ENCODE measurements at regions not wholly inside any gene's neighbourhood (a gene's known extent, or its start where the extent isn't known, plus 50 kb on each side); places are given as distances from the start of the nearest gene placed in this dataset.

DNA sequence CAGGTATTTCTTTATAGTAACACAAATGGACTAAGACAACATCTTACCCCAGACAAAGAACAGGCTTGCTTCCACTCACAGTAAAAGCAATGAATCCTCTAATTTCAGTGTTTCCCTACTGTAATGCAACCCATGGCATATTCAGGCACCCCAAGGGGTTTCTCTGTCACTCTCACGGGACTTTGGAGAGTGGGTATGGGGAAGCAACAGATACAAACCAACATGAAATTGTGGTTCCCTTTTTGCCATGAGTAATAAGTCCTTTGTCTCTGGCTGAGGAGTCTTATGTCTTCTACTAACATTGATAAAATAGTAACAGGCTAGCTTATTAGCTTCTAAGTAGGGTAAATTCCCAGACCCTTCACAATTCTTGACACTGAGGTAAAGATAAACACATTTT lies 51.4 kb upstream of the AOAH start:
- TF ChIP-seq, protein P1, sequence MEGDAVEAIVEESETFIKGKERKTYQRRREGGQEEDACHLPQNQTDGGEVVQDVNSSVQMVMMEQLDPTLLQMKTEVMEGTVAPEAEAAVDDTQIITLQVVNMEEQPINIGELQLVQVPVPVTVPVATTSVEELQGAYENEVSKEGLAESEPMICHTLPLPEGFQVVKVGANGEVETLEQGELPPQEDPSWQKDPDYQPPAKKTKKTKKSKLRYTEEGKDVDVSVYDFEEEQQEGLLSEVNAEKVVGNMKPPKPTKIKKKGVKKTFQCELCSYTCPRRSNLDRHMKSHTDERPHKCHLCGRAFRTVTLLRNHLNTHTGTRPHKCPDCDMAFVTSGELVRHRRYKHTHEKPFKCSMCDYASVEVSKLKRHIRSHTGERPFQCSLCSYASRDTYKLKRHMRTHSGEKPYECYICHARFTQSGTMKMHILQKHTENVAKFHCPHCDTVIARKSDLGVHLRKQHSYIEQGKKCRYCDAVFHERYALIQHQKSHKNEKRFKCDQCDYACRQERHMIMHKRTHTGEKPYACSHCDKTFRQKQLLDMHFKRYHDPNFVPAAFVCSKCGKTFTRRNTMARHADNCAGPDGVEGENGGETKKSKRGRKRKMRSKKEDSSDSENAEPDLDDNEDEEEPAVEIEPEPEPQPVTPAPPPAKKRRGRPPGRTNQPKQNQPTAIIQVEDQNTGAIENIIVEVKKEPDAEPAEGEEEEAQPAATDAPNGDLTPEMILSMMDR (IDR thresholded peaks at IDR 0.05): no peak
- ATAC-seq (peak in 2 of 4 donors; percentile 52 to 74), FAIRE-seq (no peak), DNase-seq (no peak)
- intact Hi-C loops (cut with DNase I): no loop called here
- 90 to 96% methylated on average over 1 of the region's 1 CpG for WGBS, 2 donors
- H3K27ac ChIP-seq: no peak overlapping the region
- H3K27me3 ChIP-seq: no peaks in the 10 kb centered on the region
- no peaks in the 10 kb centered on the region for H3K36me3 ChIP-seq
- no peaks in the 10 kb centered on the region for H3K9me3 ChIP-seq
- H3K4me1 ChIP-seq: no peaks in the 10 kb centered on the region
- no peak overlapping the region for H3K4me3 ChIP-seq

DNA sequence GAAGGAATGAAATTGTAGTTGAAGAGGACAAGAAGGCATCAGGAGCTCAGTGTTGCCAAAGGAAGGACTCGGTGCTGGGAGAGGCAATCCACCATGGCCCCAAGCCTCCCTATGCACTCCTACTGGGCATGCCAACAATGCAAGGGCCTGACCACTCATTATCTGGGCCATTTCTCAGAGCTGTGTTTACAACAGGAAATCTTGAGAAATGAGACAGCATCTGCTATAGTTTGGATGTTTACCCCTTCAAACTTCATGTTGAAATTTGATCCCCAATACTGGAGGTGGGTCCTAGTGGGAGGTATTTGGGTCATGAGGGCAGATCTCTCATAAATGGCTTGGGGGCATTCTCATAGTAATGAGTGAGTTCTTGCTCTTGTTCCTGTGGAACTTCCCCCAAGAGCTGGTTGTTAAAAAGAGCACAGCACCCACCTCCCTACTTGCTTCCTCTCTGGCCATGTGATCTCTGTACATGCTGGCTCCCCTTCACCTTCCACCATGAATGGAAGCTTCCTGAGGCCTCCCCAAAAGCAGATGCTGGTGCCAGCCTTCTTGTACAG lies 50.8 kb upstream of the AOAH start:
- intact Hi-C loops (cut with DNase I): no loop called here
- no peak overlapping the region for H3K27ac ChIP-seq
- TF ChIP-seq, protein P1 (IDR thresholded peaks at IDR 0.05): no peak
- H3K27me3 ChIP-seq: no peaks in the 10 kb centered on the region
- H3K4me3 ChIP-seq: no peak overlapping the region
- H3K36me3 ChIP-seq: no peaks in the 10 kb centered on the region
- 88 to 100% methylated on average over 1 of the region's 1 CpG for WGBS, 2 donors
- H3K4me1 ChIP-seq: no peaks in the 10 kb centered on the region
- ATAC-seq: peak in 1 of 4 donors; percentile 63
- H3K9me3 ChIP-seq: no peaks in the 10 kb centered on the region
- FAIRE-seq: no peak
- no peak for DNase-seq

All from pancreas (tissue), 10 donors.